HG02623 (cell line): ENCODE measurements at regions not wholly inside any gene's neighbourhood (a gene's known extent, or its start where the extent isn't known, plus 50 kb on each side); places are given as distances from the start of the nearest gene placed in this dataset.

Source experiments
- ATAC-seq: cut with Tn5 transposase; IDR thresholded peaks from one replicate; pipeline ENCODE4 v1.9.1; 2021; ENCODE audit warnings: moderate library complexity; ENCODE audit not compliant: unreplicated experiment

GRCh38 chr16:49081086-49081485, 200.6 kb downstream of the CBLN1 start:
- ATAC-seq: no peak

GRCh38 chr16:49078571-49078970, 203.1 kb downstream of the CBLN1 start:
- no peak for ATAC-seq

GRCh38 chr16:49078104-49078503, 203.5 kb downstream of the CBLN1 start:
- ATAC-seq: no peak

- no peak for ATAC-seq
Observed at GRCh38 chr16:49075709-49076108, 205.9 kb downstream of the CBLN1 start.

GRCh38 chr16:49068224-49068623, 213.4 kb downstream of the CBLN1 start:
- no peak for ATAC-seq

GRCh38 chr16:49067776-49068175, 213.9 kb downstream of the CBLN1 start:
- no peak for ATAC-seq

- ATAC-seq: no peak
Observed at GRCh38 chr16:49061137-49061714, 220.4 kb downstream of the CBLN1 start.

GRCh38 chr16:49060728-49061127, 220.9 kb downstream of the CBLN1 start:
- no peak for ATAC-seq

GRCh38 chr16:49058382-49058781, 223.3 kb downstream of the CBLN1 start:
- no peak for ATAC-seq

GRCh38 chr16:49057936-49058335, 223.7 kb downstream of the CBLN1 start:
- ATAC-seq: no peak

GRCh38 chr16:49057391-49057790, 224.2 kb downstream of the CBLN1 start:
- no peak for ATAC-seq

- no peak for ATAC-seq
Observed at GRCh38 chr16:49056546-49056945, 225.1 kb downstream of the CBLN1 start.

- no peak for ATAC-seq
Observed at GRCh38 chr16:49055824-49056545, 225.7 kb downstream of the CBLN1 start.

GRCh38 chr16:49055291-49055690, 226.3 kb downstream of the CBLN1 start:
- ATAC-seq: no peak

GRCh38 chr16:49054606-49055005, 227.0 kb downstream of the CBLN1 start:
- ATAC-seq: no peak

GRCh38 chr16:49052846-49053245, 228.8 kb downstream of the CBLN1 start:
- no peak for ATAC-seq

GRCh38 chr16:49051576-49051975, 230.1 kb downstream of the CBLN1 start:
- ATAC-seq: no peak

GRCh38 chr16:49050607-49051006, 231.0 kb downstream of the CBLN1 start:
- ATAC-seq: no peak

- ATAC-seq: no peak
Observed at GRCh38 chr16:49049644-49050043, 232.0 kb downstream of the CBLN1 start.

GRCh38 chr16:49049191-49049590, 232.4 kb downstream of the CBLN1 start:
- ATAC-seq: no peak

GRCh38 chr16:49048557-49048956, 233.1 kb downstream of the CBLN1 start:
- no peak for ATAC-seq

GRCh38 chr16:49036126-49036525, 245.5 kb downstream of the CBLN1 start:
- no peak for ATAC-seq

GRCh38 chr16:49027420-49027819, 254.2 kb downstream of the CBLN1 start:
- ATAC-seq: no peak
